ENCODE measurements at regions not wholly inside any gene's neighbourhood (a gene's known extent, or its start where the extent isn't known, plus 50 kb on each side); places are given as distances from the start of the nearest gene placed in this dataset.

- DNase-seq (ENCODE audit: low read depth in 2 of 2): no peak
- H3K4me3 ChIP-seq (replicated peaks in 1 of 2; ENCODE audit: low read depth in 2 of 2, low read length in 2 of 2): no peak overlapping the region
- no peak for TF ChIP-seq CTCF (IDR thresholded peaks at IDR 0.05; ENCODE audit: low read depth, low read length)
Observed at GRCh38 chr10:89966211-89966610, 264.8 kb downstream of the KIF20B start.

GRCh38 chr10:89973326-89973725 is 271.9 kb downstream of the KIF20B start:
- peak in 1 of 2 donors; percentile 11 for DNase-seq (ENCODE audit: low read depth in 2 of 2)
- no peak overlapping the region for H3K4me3 ChIP-seq (replicated peaks in 1 of 2; ENCODE audit: low read depth in 2 of 2, low read length in 2 of 2)
- no peak for TF ChIP-seq CTCF (IDR thresholded peaks at IDR 0.05; ENCODE audit: low read depth, low read length)

- no peak for TF ChIP-seq CTCF (IDR thresholded peaks at IDR 0.05; ENCODE audit: low read depth, low read length)
- no peak for DNase-seq (ENCODE audit: low read depth in 2 of 2)
- no peak overlapping the region for H3K4me3 ChIP-seq (replicated peaks in 1 of 2; ENCODE audit: low read depth in 2 of 2, low read length in 2 of 2)
Observed at GRCh38 chr10:89975071-89975470, 273.7 kb downstream of the KIF20B start.

- no peak for TF ChIP-seq CTCF (IDR thresholded peaks at IDR 0.05; ENCODE audit: low read depth, low read length)
- no peak for DNase-seq (ENCODE audit: low read depth in 2 of 2)
- H3K4me3 ChIP-seq (replicated peaks in 1 of 2; ENCODE audit: low read depth in 2 of 2, low read length in 2 of 2): no peak overlapping the region
Observed at GRCh38 chr10:89975771-89976170, 274.4 kb downstream of the KIF20B start.

GRCh38 chr10:89978081-89978480 is 276.7 kb downstream of the KIF20B start:
- DNase-seq (ENCODE audit: low read depth in 2 of 2): no peak
- no peak for TF ChIP-seq CTCF (IDR thresholded peaks at IDR 0.05; ENCODE audit: low read depth, low read length)
- H3K4me3 ChIP-seq (replicated peaks in 1 of 2; ENCODE audit: low read depth in 2 of 2, low read length in 2 of 2): no peak overlapping the region

- no peak for TF ChIP-seq CTCF (IDR thresholded peaks at IDR 0.05; ENCODE audit: low read depth, low read length)
- no peak overlapping the region for H3K4me3 ChIP-seq (replicated peaks in 1 of 2; ENCODE audit: low read depth in 2 of 2, low read length in 2 of 2)
- no peak for DNase-seq (ENCODE audit: low read depth in 2 of 2)
Observed at GRCh38 chr10:89979726-89980125, 278.3 kb downstream of the KIF20B start.

GRCh38 chr10:89980166-89980565 is 278.8 kb downstream of the KIF20B start:
- TF ChIP-seq CTCF (IDR thresholded peaks at IDR 0.05; ENCODE audit: low read depth, low read length): no peak
- DNase-seq (ENCODE audit: low read depth in 2 of 2): no peak
- H3K4me3 ChIP-seq (replicated peaks in 1 of 2; ENCODE audit: low read depth in 2 of 2, low read length in 2 of 2): no peak overlapping the region
